ENCODE measurements at regions not wholly inside any gene's neighbourhood (a gene's known extent, or its start where the extent isn't known, plus 50 kb on each side); places are given as distances from the start of the nearest gene placed in this dataset.
"Not testable (repeated sequence)": the region's sequence is repeated elsewhere in the genome, so short reads cannot be mapped to it uniquely, and the experiment has no call there.

GRCh38 chr12:116375278-116375842 is 97.9 kb upstream of the MED13L start:
- Histone ChIP-seq H3K4me1 (ENCODE audit: control insufficient read depth in 1 of 2, insufficient read depth in 2 of 2, low read length in 2 of 2) (no peaks in the 10 kb centered on the region), H3K27ac (ENCODE audit: low read depth in 1 of 2, low read length in 2 of 2) (no peak overlapping the region), H3K36me3 (ENCODE audit: control insufficient read depth in 1 of 2, insufficient read depth in 2 of 2, low read length in 1 of 2) (no peaks in the 10 kb centered on the region), H3K27me3 (ENCODE audit: control insufficient read depth in 1 of 2, insufficient read depth in 2 of 2, low read length in 1 of 2) (no peaks in the 10 kb centered on the region), H3K9me3 (ENCODE audit: control insufficient read depth, low read length) (no peaks in the 10 kb centered on the region), H3K4me3 (ENCODE audit: low read length in 2 of 2) (no peak overlapping the region)
- DNase-seq (peak in 1 of 2 donors; percentile 25), ATAC-seq (ENCODE audit: low FRiP score) (no peak)
- WGBS, 2 donors = 87 to 98% methylated on average over 9 of the region's 9 CpGs
- intact Hi-C loops (cut with DNase I) = no loop called here

GRCh38 chr12:116376354-116377193 is 99.1 kb upstream of the MED13L start:
- no peak overlapping the region for H3K27ac ChIP-seq (ENCODE audit: low read depth in 1 of 2, low read length in 2 of 2)
- DNase-seq = peak in 1 of 2 donors; percentile 75
- intact Hi-C loops (cut with DNase I) = no loop called here

GRCh38 chr12:116377194-116377571 is 99.7 kb upstream of the MED13L start:
- ATAC-seq (ENCODE audit: low FRiP score); H3K4me1 ChIP-seq (ENCODE audit: control insufficient read depth in 1 of 2, insufficient read depth in 2 of 2, low read length in 2 of 2); H3K4me3 ChIP-seq (ENCODE audit: low read length in 2 of 2); H3K27me3 ChIP-seq (ENCODE audit: control insufficient read depth in 1 of 2, insufficient read depth in 2 of 2, low read length in 1 of 2); intact Hi-C loops (cut with DNase I); H3K9me3 ChIP-seq (ENCODE audit: control insufficient read depth, low read length); H3K36me3 ChIP-seq (ENCODE audit: control insufficient read depth in 1 of 2, insufficient read depth in 2 of 2, low read length in 1 of 2); H3K27ac ChIP-seq (ENCODE audit: low read depth in 1 of 2, low read length in 2 of 2): not testable (repeated sequence)
- 90 to 94% methylated on average over 6 of the region's 6 CpGs for WGBS, 2 donors
- DNase-seq = peak in 1 of 2 donors; percentile 60

More at GRCh38 chr12:116376354-116377193, 99.1 kb upstream of the MED13L start:
- 52 to 55% methylated on average over 11 of the region's 11 CpGs for WGBS, 2 donors
- Histone ChIP-seq H3K9me3 (ENCODE audit: control insufficient read depth, low read length) (no peaks in the 10 kb centered on the region), H3K27me3 (ENCODE audit: control insufficient read depth in 1 of 2, insufficient read depth in 2 of 2, low read length in 1 of 2) (no peaks in the 10 kb centered on the region), H3K4me3 (ENCODE audit: low read length in 2 of 2) (no peak overlapping the region), H3K36me3 (ENCODE audit: control insufficient read depth in 1 of 2, insufficient read depth in 2 of 2, low read length in 1 of 2) (no peaks in the 10 kb centered on the region), H3K4me1 (ENCODE audit: control insufficient read depth in 1 of 2, insufficient read depth in 2 of 2, low read length in 2 of 2) (no peaks in the 10 kb centered on the region)
- no peak for ATAC-seq (ENCODE audit: low FRiP score)

- ATAC-seq (ENCODE audit: low FRiP score) (no peak), DNase-seq (peak in 1 of 2 donors; percentile 63)
- H3K4me3 ChIP-seq (ENCODE audit: low read length in 2 of 2) = no peak overlapping the region
- H3K9me3 ChIP-seq (ENCODE audit: control insufficient read depth, low read length) = no peaks in the 10 kb centered on the region
- H3K36me3 ChIP-seq (ENCODE audit: control insufficient read depth in 1 of 2, insufficient read depth in 2 of 2, low read length in 1 of 2) = no peaks in the 10 kb centered on the region
- intact Hi-C loops (cut with DNase I) = no loop called here
- H3K4me1 ChIP-seq (ENCODE audit: control insufficient read depth in 1 of 2, insufficient read depth in 2 of 2, low read length in 2 of 2) = no peaks in the 10 kb centered on the region
- 51 to 63% methylated on average over 11 of the region's 11 CpGs for WGBS, 2 donors
- no peak overlapping the region for H3K27ac ChIP-seq (ENCODE audit: low read depth in 1 of 2, low read length in 2 of 2)
- no peaks in the 10 kb centered on the region for H3K27me3 ChIP-seq (ENCODE audit: control insufficient read depth in 1 of 2, insufficient read depth in 2 of 2, low read length in 1 of 2)
Measured at GRCh38 chr12:116378002-116378401, 100.5 kb upstream of the MED13L start.

- Histone ChIP-seq H3K4me1 (ENCODE audit: control insufficient read depth in 1 of 2, insufficient read depth in 2 of 2, low read length in 2 of 2) (no peaks in the 10 kb centered on the region), H3K27me3 (ENCODE audit: control insufficient read depth in 1 of 2, insufficient read depth in 2 of 2, low read length in 1 of 2) (no peaks in the 10 kb centered on the region), H3K36me3 (ENCODE audit: control insufficient read depth in 1 of 2, insufficient read depth in 2 of 2, low read length in 1 of 2) (no peaks in the 10 kb centered on the region), H3K27ac (ENCODE audit: low read depth in 1 of 2, low read length in 2 of 2) (no peak overlapping the region), H3K4me3 (ENCODE audit: low read length in 2 of 2) (no peak overlapping the region), H3K9me3 (ENCODE audit: control insufficient read depth, low read length) (no peaks in the 10 kb centered on the region)
- ATAC-seq (ENCODE audit: low FRiP score) (no peak), DNase-seq (no peak)
- WGBS, 2 donors = 96% methylated on average over 4 of the region's 4 CpGs
- intact Hi-C loops (cut with DNase I) = loop anchor here in 1 of 2 donors (5.0 kb wide), 1 partner anchor 47 kb away; no protein-coding TSS in a partner anchor
Measured at GRCh38 chr12:116380108-116380507, 102.6 kb upstream of the MED13L start.

GRCh38 chr12:116380740-116381139 is 103.2 kb upstream of the MED13L start:
- not testable (repeated sequence) for H3K36me3 ChIP-seq (ENCODE audit: control insufficient read depth in 1 of 2, insufficient read depth in 2 of 2, low read length in 1 of 2); H3K27ac ChIP-seq (ENCODE audit: low read depth in 1 of 2, low read length in 2 of 2); H3K27me3 ChIP-seq (ENCODE audit: control insufficient read depth in 1 of 2, insufficient read depth in 2 of 2, low read length in 1 of 2); H3K4me3 ChIP-seq (ENCODE audit: low read length in 2 of 2); ATAC-seq (ENCODE audit: low FRiP score); H3K9me3 ChIP-seq (ENCODE audit: control insufficient read depth, low read length); DNase-seq; H3K4me1 ChIP-seq (ENCODE audit: control insufficient read depth in 1 of 2, insufficient read depth in 2 of 2, low read length in 2 of 2)
- intact Hi-C loops (cut with DNase I) = loop anchor here in 1 of 2 donors (5.0 kb wide), 1 partner anchor 47 kb away; no protein-coding TSS in a partner anchor
- WGBS, 2 donors = 93 to 99% methylated on average over 1 of the region's 1 CpG

GRCh38 chr12:116381240-116381743 is 103.8 kb upstream of the MED13L start:
- Histone ChIP-seq H3K9me3 (ENCODE audit: control insufficient read depth, low read length) (no peaks in the 10 kb centered on the region), H3K4me1 (ENCODE audit: control insufficient read depth in 1 of 2, insufficient read depth in 2 of 2, low read length in 2 of 2) (no peaks in the 10 kb centered on the region), H3K36me3 (ENCODE audit: control insufficient read depth in 1 of 2, insufficient read depth in 2 of 2, low read length in 1 of 2) (no peaks in the 10 kb centered on the region), H3K27me3 (ENCODE audit: control insufficient read depth in 1 of 2, insufficient read depth in 2 of 2, low read length in 1 of 2) (no peaks in the 10 kb centered on the region), H3K4me3 (ENCODE audit: low read length in 2 of 2) (no peak overlapping the region), H3K27ac (ENCODE audit: low read depth in 1 of 2, low read length in 2 of 2) (no peak overlapping the region)
- ATAC-seq (ENCODE audit: low FRiP score) (no peak), DNase-seq (peak in 1 of 2 donors; percentile 24)
- 87 to 88% methylated on average over 14 of the region's 14 CpGs for WGBS, 2 donors
- intact Hi-C loops (cut with DNase I) = loop anchor here in 1 of 2 donors (5.0 kb wide), 1 partner anchor 46 kb away; no protein-coding TSS in a partner anchor

GRCh38 chr12:116381744-116382685 is 104.5 kb upstream of the MED13L start:
- no peaks in the 10 kb centered on the region for H3K36me3 ChIP-seq (ENCODE audit: control insufficient read depth in 1 of 2, insufficient read depth in 2 of 2, low read length in 1 of 2)
- ATAC-seq (ENCODE audit: low FRiP score) (no peak), DNase-seq (peak in 1 of 2 donors; percentile 61)
- no peaks in the 10 kb centered on the region for H3K9me3 ChIP-seq (ENCODE audit: control insufficient read depth, low read length)
- H3K27me3 ChIP-seq (ENCODE audit: control insufficient read depth in 1 of 2, insufficient read depth in 2 of 2, low read length in 1 of 2) = no peaks in the 10 kb centered on the region
- no peaks in the 10 kb centered on the region for H3K4me1 ChIP-seq (ENCODE audit: control insufficient read depth in 1 of 2, insufficient read depth in 2 of 2, low read length in 2 of 2)
- H3K4me3 ChIP-seq (ENCODE audit: low read length in 2 of 2) = no peak overlapping the region
- intact Hi-C loops (cut with DNase I) = loop anchor here (2.0 to 5.0 kb wide), 3 partner anchors 45 to 63 kb away; no protein-coding TSS in a partner anchor
- no peak overlapping the region for H3K27ac ChIP-seq (ENCODE audit: low read depth in 1 of 2, low read length in 2 of 2)
- 41 to 43% methylated on average over 16 to 17 of the region's 17 CpGs for WGBS, 2 donors

All from aorta (tissue), 5 donors.